ENCODE measurements at regions not wholly inside any gene's neighbourhood (a gene's known extent, or its start where the extent isn't known, plus 50 kb on each side); places are given as distances from the start of the nearest gene placed in this dataset.

- no peak for DNase-seq (ENCODE audit: low read depth)
Measured at GRCh38 chr7:7051206-7051877, 131.0 kb upstream of the C1GALT1 start.

GRCh38 chr7:7054252-7054830, 128.0 kb upstream of the C1GALT1 start:
- DNase-seq (ENCODE audit: low read depth) = no peak

GRCh38 chr7:7060828-7061599, 121.3 kb upstream of the C1GALT1 start:
- DNase-seq (ENCODE audit: low read depth) = no peak

GRCh38 chr7:7077945-7078344, 104.4 kb upstream of the C1GALT1 start:
- DNase-seq (ENCODE audit: low read depth) = no peak

- no peak for DNase-seq (ENCODE audit: low read depth)
Measured at GRCh38 chr7:7080802-7081201, 101.5 kb upstream of the C1GALT1 start.

GRCh38 chr7:7090460-7090859, 91.9 kb upstream of the C1GALT1 start:
- no peak for DNase-seq (ENCODE audit: low read depth)

- DNase-seq (ENCODE audit: low read depth) = no peak
Measured at GRCh38 chr7:7098280-7098818, 84.0 kb upstream of the C1GALT1 start.

- no peak for DNase-seq (ENCODE audit: low read depth)
Measured at GRCh38 chr7:7099584-7100014, 82.7 kb upstream of the C1GALT1 start.

GRCh38 chr7:7100432-7100849, 81.9 kb upstream of the C1GALT1 start:
- DNase-seq (ENCODE audit: low read depth) = no peak

GRCh38 chr7:7102906-7103305, 79.4 kb upstream of the C1GALT1 start:
- no peak for DNase-seq (ENCODE audit: low read depth)

- DNase-seq (ENCODE audit: low read depth) = no peak
Measured at GRCh38 chr7:7103343-7104313, 78.7 kb upstream of the C1GALT1 start.

GRCh38 chr7:7104314-7104698, 78.0 kb upstream of the C1GALT1 start:
- DNase-seq (ENCODE audit: low read depth) = no peak

- no peak for DNase-seq (ENCODE audit: low read depth)
Measured at GRCh38 chr7:7104971-7105370, 77.4 kb upstream of the C1GALT1 start.

GRCh38 chr7:7105800-7106582, 76.4 kb upstream of the C1GALT1 start:
- no peak for DNase-seq (ENCODE audit: low read depth)

GRCh38 chr7:7108931-7109330, 73.4 kb upstream of the C1GALT1 start:
- no peak for DNase-seq (ENCODE audit: low read depth)

GRCh38 chr7:7109934-7110333, 72.4 kb upstream of the C1GALT1 start:
- no peak for DNase-seq (ENCODE audit: low read depth)

GRCh38 chr7:7110706-7111105, 71.6 kb upstream of the C1GALT1 start:
- DNase-seq (ENCODE audit: low read depth) = no peak

GRCh38 chr7:7112868-7113267, 69.5 kb upstream of the C1GALT1 start:
- DNase-seq (ENCODE audit: low read depth) = no peak

GRCh38 chr7:7114575-7115291, 67.6 kb upstream of the C1GALT1 start:
- no peak for DNase-seq (ENCODE audit: low read depth)

GRCh38 chr7:7117935-7118586, 64.3 kb upstream of the C1GALT1 start:
- no peak for DNase-seq (ENCODE audit: low read depth)
